ENCODE measurements at regions not wholly inside any gene's neighbourhood (a gene's known extent, or its start where the extent isn't known, plus 50 kb on each side); places are given as distances from the start of the nearest gene placed in this dataset.

- TF ChIP-seq POLR2A (IDR thresholded peaks at IDR 0.05), result no peak
- TF ChIP-seq, protein P1, sequence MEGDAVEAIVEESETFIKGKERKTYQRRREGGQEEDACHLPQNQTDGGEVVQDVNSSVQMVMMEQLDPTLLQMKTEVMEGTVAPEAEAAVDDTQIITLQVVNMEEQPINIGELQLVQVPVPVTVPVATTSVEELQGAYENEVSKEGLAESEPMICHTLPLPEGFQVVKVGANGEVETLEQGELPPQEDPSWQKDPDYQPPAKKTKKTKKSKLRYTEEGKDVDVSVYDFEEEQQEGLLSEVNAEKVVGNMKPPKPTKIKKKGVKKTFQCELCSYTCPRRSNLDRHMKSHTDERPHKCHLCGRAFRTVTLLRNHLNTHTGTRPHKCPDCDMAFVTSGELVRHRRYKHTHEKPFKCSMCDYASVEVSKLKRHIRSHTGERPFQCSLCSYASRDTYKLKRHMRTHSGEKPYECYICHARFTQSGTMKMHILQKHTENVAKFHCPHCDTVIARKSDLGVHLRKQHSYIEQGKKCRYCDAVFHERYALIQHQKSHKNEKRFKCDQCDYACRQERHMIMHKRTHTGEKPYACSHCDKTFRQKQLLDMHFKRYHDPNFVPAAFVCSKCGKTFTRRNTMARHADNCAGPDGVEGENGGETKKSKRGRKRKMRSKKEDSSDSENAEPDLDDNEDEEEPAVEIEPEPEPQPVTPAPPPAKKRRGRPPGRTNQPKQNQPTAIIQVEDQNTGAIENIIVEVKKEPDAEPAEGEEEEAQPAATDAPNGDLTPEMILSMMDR (IDR thresholded peaks at IDR 0.05), result no peak
Observed at GRCh38 chr1:221254813-221255212, 375.6 kb downstream of the HLX start.

All from testis (tissue), 2 donors.